ENCODE measurements at regions not wholly inside any gene's neighbourhood (a gene's known extent, or its start where the extent isn't known, plus 50 kb on each side); places are given as distances from the start of the nearest gene placed in this dataset.

- 53 to 71% (median 57%) methylated on average over 1 of the region's 1 CpG for WGBS, 5 donors
- no peak for DNase-seq
- TF ChIP-seq POLR2A (IDR thresholded peaks at IDR 0.05), result no peak
- no peak for TF ChIP-seq CTCF (IDR thresholded peaks at IDR 0.05 in 8 of 11, conservative IDR thresholded peaks at IDR 0.05 in 3 of 11)
- TF ChIP-seq POLR2AphosphoS5 (IDR thresholded peaks at IDR 0.05), result no peak
- H3K9me3 ChIP-seq, result no peaks in the 10 kb centered on the region
- no peak overlapping the region for H3K4me3 ChIP-seq
- no peaks in the 10 kb centered on the region for H3K36me3 ChIP-seq
- H3K4me1 ChIP-seq, result no peaks in the 10 kb centered on the region
- no peak overlapping the region for H3K27ac ChIP-seq
- intact Hi-C loops (cut with DNase I; ENCODE audit: low total_unique reads), result no loop called here
- H3K27me3 ChIP-seq (replicated peaks in 1 of 7), result no peaks in the 10 kb centered on the region
These were observed 929.4 kb upstream of the PIK3C3 start for GRCh38 chr18:41025666-41026065.

GRCh38 chr18:41024792-41025191 is 930.2 kb upstream of the PIK3C3 start:
- H3K4me3 ChIP-seq, result no peak overlapping the region
- H3K27me3 ChIP-seq (replicated peaks in 1 of 7), result no peaks in the 10 kb centered on the region
- intact Hi-C loops (cut with DNase I; ENCODE audit: low total_unique reads), result no loop called here
- DNase-seq, result no peak
- no peaks in the 10 kb centered on the region for H3K4me1 ChIP-seq
- no peaks in the 10 kb centered on the region for H3K36me3 ChIP-seq
- no peaks in the 10 kb centered on the region for H3K9me3 ChIP-seq
- 91 to 96% (median 93%) methylated on average over 2 of the region's 2 CpGs for WGBS, 5 donors
- H3K27ac ChIP-seq, result no peak overlapping the region
- TF ChIP-seq CTCF (IDR thresholded peaks at IDR 0.05 in 8 of 11, conservative IDR thresholded peaks at IDR 0.05 in 3 of 11), result no peak

- no peak overlapping the region for H3K27ac ChIP-seq
- WGBS, 5 donors, result 63 to 74% (median 72%) methylated on average over 4 of the region's 4 CpGs
- H3K27me3 ChIP-seq (replicated peaks in 1 of 7), result no peaks in the 10 kb centered on the region
- DNase-seq, result no peak
- TF ChIP-seq POLR2AphosphoS5 (IDR thresholded peaks at IDR 0.05), result no peak
- TF ChIP-seq CTCF (IDR thresholded peaks at IDR 0.05 in 8 of 11, conservative IDR thresholded peaks at IDR 0.05 in 3 of 11), result no peak
- TF ChIP-seq POLR2A (IDR thresholded peaks at IDR 0.05), result no peak
- peaks cover 0 to 18% (median 0%) of the 10 kb centered on the region in 8 donors for H3K9me3 ChIP-seq
- no peaks in the 10 kb centered on the region for H3K36me3 ChIP-seq
- intact Hi-C loops (cut with DNase I; ENCODE audit: low total_unique reads), result no loop called here
- no peak overlapping the region for H3K4me3 ChIP-seq
- no peaks in the 10 kb centered on the region for H3K4me1 ChIP-seq
These were observed 932.5 kb upstream of the PIK3C3 start for GRCh38 chr18:41022484-41022883.

- peaks cover 0 to 18% (median 0%) of the 10 kb centered on the region in 8 donors for H3K9me3 ChIP-seq
- DNase-seq, result no peak
- no peak overlapping the region for H3K4me3 ChIP-seq
- intact Hi-C loops (cut with DNase I; ENCODE audit: low total_unique reads), result no loop called here
- no peaks in the 10 kb centered on the region for H3K36me3 ChIP-seq
- no peaks in the 10 kb centered on the region for H3K27me3 ChIP-seq (replicated peaks in 1 of 7)
- no peaks in the 10 kb centered on the region for H3K4me1 ChIP-seq
- TF ChIP-seq POLR2AphosphoS5 (IDR thresholded peaks at IDR 0.05) (no peak), CTCF (IDR thresholded peaks at IDR 0.05 in 8 of 11, conservative IDR thresholded peaks at IDR 0.05 in 3 of 11) (no peak)
- 59 to 75% (median 67%) methylated on average over 3 of the region's 3 CpGs for WGBS, 5 donors
- H3K27ac ChIP-seq, result no peak overlapping the region
These were observed 933.9 kb upstream of the PIK3C3 start for GRCh38 chr18:41021089-41021488.
